ENCODE measurements at regions not wholly inside any gene's neighbourhood (a gene's known extent, or its start where the extent isn't known, plus 50 kb on each side); places are given as distances from the start of the nearest gene placed in this dataset.
A peak's percentile ranks its signal among the peaks of the same experiment; 100 is the strongest.

- H3K27ac ChIP-seq (ENCODE audit: low read length): no peak overlapping the region
- TF ChIP-seq EZH2 (IDR thresholded peaks at IDR 0.05; ENCODE audit: borderline replicate concordance, low read depth, low read length, severe bottlenecking): no peak
- TF ChIP-seq, protein P1, sequence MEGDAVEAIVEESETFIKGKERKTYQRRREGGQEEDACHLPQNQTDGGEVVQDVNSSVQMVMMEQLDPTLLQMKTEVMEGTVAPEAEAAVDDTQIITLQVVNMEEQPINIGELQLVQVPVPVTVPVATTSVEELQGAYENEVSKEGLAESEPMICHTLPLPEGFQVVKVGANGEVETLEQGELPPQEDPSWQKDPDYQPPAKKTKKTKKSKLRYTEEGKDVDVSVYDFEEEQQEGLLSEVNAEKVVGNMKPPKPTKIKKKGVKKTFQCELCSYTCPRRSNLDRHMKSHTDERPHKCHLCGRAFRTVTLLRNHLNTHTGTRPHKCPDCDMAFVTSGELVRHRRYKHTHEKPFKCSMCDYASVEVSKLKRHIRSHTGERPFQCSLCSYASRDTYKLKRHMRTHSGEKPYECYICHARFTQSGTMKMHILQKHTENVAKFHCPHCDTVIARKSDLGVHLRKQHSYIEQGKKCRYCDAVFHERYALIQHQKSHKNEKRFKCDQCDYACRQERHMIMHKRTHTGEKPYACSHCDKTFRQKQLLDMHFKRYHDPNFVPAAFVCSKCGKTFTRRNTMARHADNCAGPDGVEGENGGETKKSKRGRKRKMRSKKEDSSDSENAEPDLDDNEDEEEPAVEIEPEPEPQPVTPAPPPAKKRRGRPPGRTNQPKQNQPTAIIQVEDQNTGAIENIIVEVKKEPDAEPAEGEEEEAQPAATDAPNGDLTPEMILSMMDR (IDR thresholded peaks at IDR 0.05; ENCODE audit: borderline replicate concordance, extremely low read depth, low read length, poor library complexity, severe bottlenecking): no peak
- no peaks in the 10 kb centered on the region for H3K9me3 ChIP-seq (ENCODE audit: insufficient read depth, low read length, severe bottlenecking)
- no peaks in the 10 kb centered on the region for H3K4me1 ChIP-seq (ENCODE audit: insufficient read depth, low read length)
- no peak overlapping the region for H3K4me3 ChIP-seq (ENCODE audit: low read depth in 1 of 2, low read length in 2 of 2)
- no peak overlapping the region for H3K9ac ChIP-seq (ENCODE audit: low read depth, low read length)
- H2AFZ ChIP-seq (ENCODE audit: low read depth, low read length): no peak overlapping the region
- H3K36me3 ChIP-seq (ENCODE audit: insufficient read depth, low read length): no peaks in the 10 kb centered on the region
- ATAC-seq (ENCODE audit: insufficient read depth, low read depth) (no peak; the same call in 2 of the 3 replicates), DNase-seq (no peak)
- no peak overlapping the region for H3K4me2 ChIP-seq (ENCODE audit: insufficient read depth, low read length)
- H3K79me2 ChIP-seq (ENCODE audit: insufficient read depth, low read length): no peaks in the 10 kb centered on the region
- H3K27me3 ChIP-seq (ENCODE audit: insufficient read depth, low read length, poor library complexity): peaks cover 28% of the 10 kb centered on the region
- no peaks in the 10 kb centered on the region for H4K20me1 ChIP-seq (ENCODE audit: insufficient read depth, low read length)
Measured at GRCh38 chr7:25967278-25968204, 184.5 kb upstream of the NFE2L3 start.

DNA sequence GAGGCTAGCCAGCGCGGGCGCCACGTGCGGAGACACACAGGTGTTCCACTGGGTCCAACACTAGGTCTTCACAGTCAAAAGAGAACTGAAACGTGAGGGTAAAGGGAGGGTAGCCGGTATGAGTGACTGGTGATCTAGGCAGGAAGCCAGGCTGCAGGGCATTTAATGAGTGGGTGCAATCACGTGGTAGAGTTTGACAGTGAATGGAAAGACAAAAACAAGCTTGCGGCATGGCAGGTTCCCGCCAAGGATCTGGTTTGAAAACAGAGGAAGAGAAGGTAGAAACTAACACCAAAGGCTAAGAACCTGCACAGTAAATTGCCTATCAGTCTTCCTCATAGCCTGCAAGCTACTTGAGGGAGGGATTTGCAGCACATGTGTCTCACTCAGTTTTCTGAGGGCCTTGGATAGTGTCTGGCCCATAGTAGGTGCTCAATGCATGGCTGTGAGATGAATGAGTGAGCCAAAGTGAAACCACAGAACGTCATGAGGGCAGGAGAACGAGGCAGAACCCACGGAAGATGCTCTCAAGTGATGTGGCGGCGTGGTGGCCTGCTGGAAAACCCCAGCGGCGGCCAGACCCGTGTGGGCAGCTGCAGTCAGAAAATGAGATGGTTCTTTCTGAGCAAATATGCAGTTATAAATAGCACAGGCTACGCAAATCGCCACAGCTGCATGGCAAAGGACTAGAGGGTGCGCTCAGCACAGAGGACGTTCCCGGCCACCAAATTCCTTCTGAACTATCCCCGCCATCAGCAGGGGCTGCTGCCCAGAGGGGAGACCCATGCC lies 183.6 kb upstream of the NFE2L3 start:
- H3K9ac ChIP-seq (ENCODE audit: low read depth, low read length): no peak overlapping the region
- peak; percentile 37; the same call in 1 of the 3 replicates for ATAC-seq (ENCODE audit: insufficient read depth, low read depth)
- peaks cover 31% of the 10 kb centered on the region for H3K27me3 ChIP-seq (ENCODE audit: insufficient read depth, low read length, poor library complexity)
- no peaks in the 10 kb centered on the region for H3K36me3 ChIP-seq (ENCODE audit: insufficient read depth, low read length)
- TF ChIP-seq, protein P1 (IDR thresholded peaks at IDR 0.05; ENCODE audit: borderline replicate concordance, extremely low read depth, low read length, poor library complexity, severe bottlenecking): no peak
- no peak for TF ChIP-seq EZH2 (IDR thresholded peaks at IDR 0.05; ENCODE audit: borderline replicate concordance, low read depth, low read length, severe bottlenecking)
- H4K20me1 ChIP-seq (ENCODE audit: insufficient read depth, low read length): no peaks in the 10 kb centered on the region
- no peak for DNase-seq
- no peak overlapping the region for H2AFZ ChIP-seq (ENCODE audit: low read depth, low read length)
- no peak overlapping the region for H3K4me2 ChIP-seq (ENCODE audit: insufficient read depth, low read length)
- no peaks in the 10 kb centered on the region for H3K4me1 ChIP-seq (ENCODE audit: insufficient read depth, low read length)
- no peak overlapping the region for H3K27ac ChIP-seq (ENCODE audit: low read length)
- H3K9me3 ChIP-seq (ENCODE audit: insufficient read depth, low read length, severe bottlenecking): no peaks in the 10 kb centered on the region
- no peak overlapping the region for H3K4me3 ChIP-seq (ENCODE audit: low read depth in 1 of 2, low read length in 2 of 2)
- no peaks in the 10 kb centered on the region for H3K79me2 ChIP-seq (ENCODE audit: insufficient read depth, low read length)

DNA sequence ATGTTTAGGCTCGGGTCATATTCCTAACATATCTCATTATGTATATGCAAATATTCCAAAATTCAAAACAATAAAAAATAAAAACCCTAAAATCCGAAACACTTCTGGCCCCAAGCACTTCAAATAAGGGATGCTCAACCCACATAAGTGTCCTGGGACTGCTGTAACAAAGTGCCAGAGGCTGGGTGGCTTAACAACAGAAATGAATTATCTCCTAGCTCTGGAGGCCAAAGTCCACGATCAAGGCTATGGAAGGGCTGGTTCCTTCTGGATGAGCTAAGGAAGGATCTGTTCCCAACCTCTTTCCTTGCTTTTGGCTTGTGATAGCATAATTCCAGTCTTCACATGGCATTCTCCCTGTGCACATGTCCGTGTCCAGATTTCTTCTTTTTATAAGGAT lies 181.6 kb upstream of the NFE2L3 start:
- no peak overlapping the region for H3K9ac ChIP-seq (ENCODE audit: low read depth, low read length)
- H3K79me2 ChIP-seq (ENCODE audit: insufficient read depth, low read length): no peaks in the 10 kb centered on the region
- H3K4me2 ChIP-seq (ENCODE audit: insufficient read depth, low read length): no peak overlapping the region
- peaks cover 25% of the 10 kb centered on the region for H3K27me3 ChIP-seq (ENCODE audit: insufficient read depth, low read length, poor library complexity)
- no peaks in the 10 kb centered on the region for H3K36me3 ChIP-seq (ENCODE audit: insufficient read depth, low read length)
- no peak overlapping the region for H2AFZ ChIP-seq (ENCODE audit: low read depth, low read length)
- no peak overlapping the region for H3K27ac ChIP-seq (ENCODE audit: low read length)
- no peak for DNase-seq
- no peaks in the 10 kb centered on the region for H4K20me1 ChIP-seq (ENCODE audit: insufficient read depth, low read length)
- H3K4me1 ChIP-seq (ENCODE audit: insufficient read depth, low read length): no peaks in the 10 kb centered on the region
- no peaks in the 10 kb centered on the region for H3K9me3 ChIP-seq (ENCODE audit: insufficient read depth, low read length, severe bottlenecking)
- no peak for ATAC-seq (ENCODE audit: insufficient read depth, low read depth)
- no peak overlapping the region for H3K4me3 ChIP-seq (ENCODE audit: low read depth in 1 of 2, low read length in 2 of 2)
- TF ChIP-seq, protein P1 (IDR thresholded peaks at IDR 0.05; ENCODE audit: borderline replicate concordance, extremely low read depth, low read length, poor library complexity, severe bottlenecking): no peak
- TF ChIP-seq EZH2 (IDR thresholded peaks at IDR 0.05; ENCODE audit: borderline replicate concordance, low read depth, low read length, severe bottlenecking): no peak
